ENCODE measurements at regions not wholly inside any gene's neighbourhood (a gene's known extent, or its start where the extent isn't known, plus 50 kb on each side); places are given as distances from the start of the nearest gene placed in this dataset.

GRCh38 chr2:157077753-157078350 is 179.7 kb upstream of the GALNT5 start:
- H3K4me3 ChIP-seq (ENCODE audit: control extremely low read depth in 1 of 5, extremely low read depth in 1 of 5, insufficient read depth in 1 of 5, low read depth in 2 of 5, low read length in 4 of 5): no peak overlapping the region
- no peak for TF ChIP-seq EZH2 (IDR thresholded peaks at IDR 0.05; ENCODE audit: borderline replicate concordance, insufficient read depth, low read depth, low read length, poor library complexity, severe bottlenecking)
- TF ChIP-seq CTCF (IDR thresholded peaks at IDR 0.05): no peak
- H3K4me2 ChIP-seq (replicated peaks; ENCODE audit: low read depth, low read length, poor library complexity, severe bottlenecking): no peak overlapping the region
- no peak overlapping the region for H3K9ac ChIP-seq (ENCODE audit: low read length)
- no peak overlapping the region for H2AFZ ChIP-seq (ENCODE audit: insufficient read depth, low read depth, low read length, poor library complexity, severe bottlenecking)
- H3K4me1 ChIP-seq (ENCODE audit: control insufficient read depth in 2 of 2, insufficient read depth in 2 of 2, low read length in 2 of 2): no peaks in the 10 kb centered on the region
- peaks cover 0 to 3% (median 0%) of the 10 kb centered on the region in 3 donors for H3K9me3 ChIP-seq (ENCODE audit: control extremely low read depth in 1 of 3, control insufficient read depth in 2 of 3, insufficient read depth in 1 of 3, low read length in 2 of 3)
- intact Hi-C loops (cut with micrococcal nuclease): no loop called here
- no peak overlapping the region for H3K27ac ChIP-seq (ENCODE audit: low read length in 2 of 2)
- no peaks in the 10 kb centered on the region for H4K20me1 ChIP-seq (ENCODE audit: control insufficient read depth, insufficient read depth, low read length, poor library complexity, severe bottlenecking)
- H3K27me3 Mint-ChIP-seq: no peaks in the 10 kb centered on the region
- peaks cover 6% of the 10 kb centered on the region for H3K4me1 Mint-ChIP-seq
- H3K4me3 Mint-ChIP-seq: no peak overlapping the region
- H3K27ac Mint-ChIP-seq: no peak overlapping the region
- ChIA-PET POLR2A (no interaction called here), CTCF (no interaction called here)
- H3K36me3 ChIP-seq (replicated peaks in 1 of 2; ENCODE audit: control extremely low read depth in 1 of 2, control insufficient read depth in 1 of 2, extremely low read depth in 1 of 2, insufficient read depth in 2 of 2, low read length in 1 of 2): no peaks in the 10 kb centered on the region
- H3K27me3 ChIP-seq (replicated peaks in 1 of 4; ENCODE audit: control extremely low read depth in 1 of 4, control insufficient read depth in 3 of 4, insufficient read depth in 4 of 4, low read length in 3 of 4): no peaks in the 10 kb centered on the region
- no peaks in the 10 kb centered on the region for H3K79me2 ChIP-seq (ENCODE audit: control insufficient read depth, insufficient read depth, low read length)
- H3K9me3 Mint-ChIP-seq (ENCODE audit: insufficient read depth): no peaks in the 10 kb centered on the region
- ATAC-seq (ENCODE audit: low read depth): no peak
- DNase-seq: no peak

- no peak overlapping the region for H3K27ac ChIP-seq (ENCODE audit: low read length in 2 of 2)
- Mint-ChIP-seq H3K27me3 (no peaks in the 10 kb centered on the region), H3K4me1 (no peaks in the 10 kb centered on the region), H3K9me3 (ENCODE audit: insufficient read depth) (no peaks in the 10 kb centered on the region), H3K4me3 (no peak overlapping the region), H3K27ac (no peak overlapping the region)
- H3K9me3 ChIP-seq (ENCODE audit: control extremely low read depth in 1 of 3, control insufficient read depth in 2 of 3, insufficient read depth in 1 of 3, low read length in 2 of 3): no peaks in the 10 kb centered on the region
- no peak overlapping the region for H3K4me3 ChIP-seq (ENCODE audit: control extremely low read depth in 1 of 5, extremely low read depth in 1 of 5, insufficient read depth in 1 of 5, low read depth in 2 of 5, low read length in 4 of 5)
- TF ChIP-seq CTCF (IDR thresholded peaks at IDR 0.05) (no peak), EZH2 (IDR thresholded peaks at IDR 0.05; ENCODE audit: borderline replicate concordance, insufficient read depth, low read depth, low read length, poor library complexity, severe bottlenecking) (no peak)
- no peaks in the 10 kb centered on the region for H3K27me3 ChIP-seq (replicated peaks in 1 of 4; ENCODE audit: control extremely low read depth in 1 of 4, control insufficient read depth in 3 of 4, insufficient read depth in 4 of 4, low read length in 3 of 4)
- no peak overlapping the region for H3K9ac ChIP-seq (ENCODE audit: low read length)
- ATAC-seq (ENCODE audit: low read depth) (no peak), DNase-seq (no peak)
- no peaks in the 10 kb centered on the region for H3K4me1 ChIP-seq (ENCODE audit: control insufficient read depth in 2 of 2, insufficient read depth in 2 of 2, low read length in 2 of 2)
- H4K20me1 ChIP-seq (ENCODE audit: control insufficient read depth, insufficient read depth, low read length, poor library complexity, severe bottlenecking): no peaks in the 10 kb centered on the region
- no peak overlapping the region for H2AFZ ChIP-seq (ENCODE audit: insufficient read depth, low read depth, low read length, poor library complexity, severe bottlenecking)
- ChIA-PET CTCF (no interaction called here), POLR2A (no interaction called here)
- H3K4me2 ChIP-seq (replicated peaks; ENCODE audit: low read depth, low read length, poor library complexity, severe bottlenecking): no peak overlapping the region
- no peaks in the 10 kb centered on the region for H3K36me3 ChIP-seq (replicated peaks in 1 of 2; ENCODE audit: control extremely low read depth in 1 of 2, control insufficient read depth in 1 of 2, extremely low read depth in 1 of 2, insufficient read depth in 2 of 2, low read length in 1 of 2)
- intact Hi-C loops (cut with micrococcal nuclease): no loop called here
- no peaks in the 10 kb centered on the region for H3K79me2 ChIP-seq (ENCODE audit: control insufficient read depth, insufficient read depth, low read length)
Observed at GRCh38 chr2:157082950-157083349, 174.6 kb upstream of the GALNT5 start.

Data from B cell (primary cell).